SK-N-SH (cell line): ENCODE measurements at regions not wholly inside any gene's neighbourhood (a gene's known extent, or its start where the extent isn't known, plus 50 kb on each side); places are given as distances from the start of the nearest gene placed in this dataset.

Experiments
- EP300 ChIP-seq, 2 experiments: IDR thresholded peaks; 2 replicates each; pipeline versions ENCODE4 v1.4.0 to v1.6.1; 2012; ENCODE audit warnings: borderline replicate concordance in 1 of 2, low read depth in 1 of 2, low read length in 1 of 2
- EZH2phosphoT487 ChIP-seq: fragments of 200-600 bp; sonication (generic); IDR thresholded peaks from 2 replicates; pipeline ENCODE4 v1.6.1; 2017; ENCODE audit warnings: low read depth, mixed run types, mild to moderate bottlenecking, antibody characterized with exemption, moderate library complexity, borderline replicate concordance
- FOXM1 ChIP-seq: IDR thresholded peaks from 2 replicates; pipeline ENCODE4 v1.4.0; 2012; ENCODE audit warnings: low read depth, mild to moderate bottlenecking
- MXI1 ChIP-seq: IDR thresholded peaks from 2 replicates; pipeline ENCODE4 v1.6.1; 2012; ENCODE audit warnings: mild to moderate bottlenecking, low read depth, low read length, improper control_type of control experiment
- POLR2AphosphoS5 ChIP-seq: IDR thresholded peaks from 2 replicates; pipeline ENCODE4 v1.6.1; 2012; ENCODE audit warnings: low read depth, low read length
- SMC3 ChIP-seq: IDR thresholded peaks from 2 replicates; pipeline ENCODE4 v1.6.1; 2012; ENCODE audit warnings: low read depth, low read length, improper control_type of control experiment
- TF ChIP-seq, protein P1 (sequence below): IDR thresholded peaks from 2 replicates; pipeline ENCODE4 v1.4.0; 2012; ENCODE audit warnings: low read depth
- TF ChIP-seq, protein P2 (sequence below): fragments of 200-600 bp; sonication (generic); IDR thresholded peaks from 2 replicates; pipeline ENCODE4 v1.6.1; 2017; ENCODE audit warnings: antibody characterized with exemption, mild to moderate bottlenecking, moderate library complexity
- TF ChIP-seq, protein P3 (sequence below): IDR thresholded peaks from 2 replicates; pipeline ENCODE4 v1.4.0; 2012; ENCODE audit warnings: low read depth, borderline replicate concordance
- TF ChIP-seq, protein P4 (sequence below): IDR thresholded peaks from 2 replicates; pipeline ENCODE4; 2012

DNA sequence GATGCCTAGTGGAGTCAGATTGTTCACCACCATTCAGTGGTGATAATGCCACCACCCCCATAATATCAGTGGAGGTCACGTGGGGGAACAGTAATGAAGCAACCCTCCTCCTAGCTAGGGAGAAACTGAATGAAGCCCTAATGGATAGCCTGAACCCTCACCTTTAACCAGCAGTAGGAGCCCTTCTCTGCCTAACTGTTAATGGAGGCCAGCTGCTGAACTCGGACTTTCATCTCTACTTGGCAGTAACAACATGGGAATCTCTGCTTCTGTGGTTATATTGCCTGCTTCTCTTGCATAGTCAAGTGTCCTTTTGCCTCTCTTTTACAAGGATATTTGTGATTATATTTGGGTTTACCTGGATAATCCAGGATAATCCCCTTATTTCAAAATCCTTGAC is 1097.9 kb downstream of the REEP3 start:
- TF ChIP-seq, protein P1, sequence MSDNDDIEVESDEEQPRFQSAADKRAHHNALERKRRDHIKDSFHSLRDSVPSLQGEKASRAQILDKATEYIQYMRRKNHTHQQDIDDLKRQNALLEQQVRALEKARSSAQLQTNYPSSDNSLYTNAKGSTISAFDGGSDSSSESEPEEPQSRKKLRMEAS = no peak
- TF ChIP-seq EZH2phosphoT487 (no peak), SMC3 (no peak), MXI1 (no peak), FOXM1 (no peak), POLR2AphosphoS5 (no peak), EP300 (IDR thresholded peaks at IDR 0.05; ENCODE audit: borderline replicate concordance in 1 of 2, low read depth in 1 of 2, low read length in 1 of 2) (no peak)
- TF ChIP-seq, protein P2, sequence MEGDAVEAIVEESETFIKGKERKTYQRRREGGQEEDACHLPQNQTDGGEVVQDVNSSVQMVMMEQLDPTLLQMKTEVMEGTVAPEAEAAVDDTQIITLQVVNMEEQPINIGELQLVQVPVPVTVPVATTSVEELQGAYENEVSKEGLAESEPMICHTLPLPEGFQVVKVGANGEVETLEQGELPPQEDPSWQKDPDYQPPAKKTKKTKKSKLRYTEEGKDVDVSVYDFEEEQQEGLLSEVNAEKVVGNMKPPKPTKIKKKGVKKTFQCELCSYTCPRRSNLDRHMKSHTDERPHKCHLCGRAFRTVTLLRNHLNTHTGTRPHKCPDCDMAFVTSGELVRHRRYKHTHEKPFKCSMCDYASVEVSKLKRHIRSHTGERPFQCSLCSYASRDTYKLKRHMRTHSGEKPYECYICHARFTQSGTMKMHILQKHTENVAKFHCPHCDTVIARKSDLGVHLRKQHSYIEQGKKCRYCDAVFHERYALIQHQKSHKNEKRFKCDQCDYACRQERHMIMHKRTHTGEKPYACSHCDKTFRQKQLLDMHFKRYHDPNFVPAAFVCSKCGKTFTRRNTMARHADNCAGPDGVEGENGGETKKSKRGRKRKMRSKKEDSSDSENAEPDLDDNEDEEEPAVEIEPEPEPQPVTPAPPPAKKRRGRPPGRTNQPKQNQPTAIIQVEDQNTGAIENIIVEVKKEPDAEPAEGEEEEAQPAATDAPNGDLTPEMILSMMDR = no peak
- TF ChIP-seq, protein P3, sequence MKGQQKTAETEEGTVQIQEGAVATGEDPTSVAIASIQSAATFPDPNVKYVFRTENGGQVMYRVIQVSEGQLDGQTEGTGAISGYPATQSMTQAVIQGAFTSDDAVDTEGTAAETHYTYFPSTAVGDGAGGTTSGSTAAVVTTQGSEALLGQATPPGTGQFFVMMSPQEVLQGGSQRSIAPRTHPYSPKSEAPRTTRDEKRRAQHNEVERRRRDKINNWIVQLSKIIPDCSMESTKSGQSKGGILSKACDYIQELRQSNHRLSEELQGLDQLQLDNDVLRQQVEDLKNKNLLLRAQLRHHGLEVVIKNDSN = no peak
- TF ChIP-seq, protein P4, sequence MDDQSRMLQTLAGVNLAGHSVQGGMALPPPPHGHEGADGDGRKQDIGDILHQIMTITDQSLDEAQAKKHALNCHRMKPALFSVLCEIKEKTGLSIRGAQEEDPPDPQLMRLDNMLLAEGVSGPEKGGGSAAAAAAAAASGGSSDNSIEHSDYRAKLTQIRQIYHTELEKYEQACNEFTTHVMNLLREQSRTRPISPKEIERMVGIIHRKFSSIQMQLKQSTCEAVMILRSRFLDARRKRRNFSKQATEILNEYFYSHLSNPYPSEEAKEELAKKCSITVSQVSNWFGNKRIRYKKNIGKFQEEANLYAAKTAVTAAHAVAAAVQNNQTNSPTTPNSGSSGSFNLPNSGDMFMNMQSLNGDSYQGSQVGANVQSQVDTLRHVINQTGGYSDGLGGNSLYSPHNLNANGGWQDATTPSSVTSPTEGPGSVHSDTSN = no peak
